CD4-positive, alpha-beta T cell (primary cell): ENCODE measurements at regions not wholly inside any gene's neighbourhood (a gene's known extent, or its start where the extent isn't known, plus 50 kb on each side); places are given as distances from the start of the nearest gene placed in this dataset.

Experiments
- ATAC-seq: fragments of 200-7000 bp; cut with Tn5 transposase; one replicate; pipeline ENCODE4 v1.10.0; 2022; ENCODE audit warnings: mild to moderate bottlenecking; ENCODE audit not compliant: poor library complexity
- CTCF ChIA-PET: fragments of 350-600 bp; sonication (Branson Sonifier 250); formaldehyde crosslinking; loops from one replicate; lab custom pipeline; 2021; ENCODE audit warnings: antibody characterized with exemption, inconsistent platforms; lab: Charles Lee
- POLR2A ChIA-PET: fragments of 350-600 bp; sonication (Branson Sonifier 250); formaldehyde crosslinking; loops from one replicate; lab custom pipeline; 2021; ENCODE audit warnings: antibody characterized with exemption, inconsistent platforms; lab: Charles Lee
- DNase-seq, 14 experiments: peaks; one replicate each; pipeline ENCODE4 v3.0.0-alpha.2; 2013 to 2020; ENCODE audit warnings: mixed read lengths in 2 of 14
- H3K27ac ChIP-seq, 2 donors: one replicate each; pipeline versions ENCODE4 v1.5.1 to v1.7.0; 2013; ENCODE audit warnings: low read length in 2 of 2, low read depth in 1 of 2, mild to moderate bottlenecking in 1 of 2
- H3K27me3 ChIP-seq, 2 experiments: 1 replicate in 1 of 2; 2 replicates in 1 of 2; pipeline versions ENCODE4 v1.6.1 to v1.7.0; 2013; ENCODE audit warnings: low read length in 2 of 2, control low read depth in 1 of 2, mild to moderate bottlenecking in 1 of 2, moderate library complexity in 1 of 2; ENCODE audit not compliant: insufficient read depth in 2 of 2, control insufficient read depth in 1 of 2
- H3K36me3 ChIP-seq: one replicate; pipeline ENCODE4 v1.6.1; 2013; ENCODE audit warnings: low read length, control low read depth; ENCODE audit not compliant: insufficient read depth
- H3K4me1 ChIP-seq: one replicate; pipeline ENCODE4 v1.6.1; 2013; ENCODE audit warnings: low read length, control low read depth; ENCODE audit not compliant: insufficient read depth
- H3K4me3 ChIP-seq: one replicate; pipeline ENCODE4 v1.5.1; 2013; ENCODE audit warnings: mild to moderate bottlenecking, low read length, moderate library complexity
- H3K9me3 ChIP-seq, 2 experiments: 1 replicate in 1 of 2; 2 replicates in 1 of 2; pipeline versions ENCODE4 v1.6.1 to v1.7.0; 2013; ENCODE audit warnings: low read length in 2 of 2, mild to moderate bottlenecking in 2 of 2, control low read depth in 1 of 2, moderate library complexity in 1 of 2; ENCODE audit not compliant: control insufficient read depth in 1 of 2, insufficient read depth in 1 of 2
- H3K27ac Mint-ChIP-seq: one replicate; pipeline ENCODE4 v1.8.0; 2020; ENCODE audit warnings: mixed read lengths
- H3K27me3 Mint-ChIP-seq: one replicate; pipeline ENCODE4 v1.8.0; 2021; ENCODE audit warnings: mixed read lengths
- H3K36me3 Mint-ChIP-seq: one replicate; pipeline ENCODE4 v1.8.0; 2021; ENCODE audit warnings: low read depth, mixed read lengths
- H3K4me1 Mint-ChIP-seq: one replicate; pipeline ENCODE4 v1.8.0; 2021; ENCODE audit warnings: low read depth, mixed read lengths
- H3K4me3 Mint-ChIP-seq: one replicate; pipeline ENCODE4 v1.8.0; 2020; ENCODE audit warnings: mild to moderate bottlenecking, mixed read lengths
- H3K9me3 Mint-ChIP-seq: one replicate; pipeline ENCODE4 v1.8.0; 2020; ENCODE audit warnings: mixed read lengths
- CTCF ChIP-seq: fragments of 200-600 bp; IDR thresholded peaks from one replicate; pipeline ENCODE4 v1.8.0; 2022; ENCODE audit warnings: antibody characterized with exemption, mild to moderate bottlenecking
- intact Hi-C, 2 experiments: fragments of 100-400 bp; cut with DNase I in 1 of 2; cut with micrococcal nuclease in 1 of 2; formaldehyde crosslinking; loops; one replicate each; pipeline versions ENCODE4 v1.15.1 to v1.9.0; 2023 to 2025; cut with DNase I, micrococcal nuclease

- H3K27me3 Mint-ChIP-seq, result no peaks in the 10 kb centered on the region
- Histone ChIP-seq H3K27ac (no peak overlapping the region), H3K4me1 (no peaks in the 10 kb centered on the region), H3K9me3 (no peaks in the 10 kb centered on the region), H3K27me3 (no peaks in the 10 kb centered on the region), H3K4me3 (no peak overlapping the region), H3K36me3 (no peaks in the 10 kb centered on the region)
- TF ChIP-seq CTCF, result no peak
- H3K36me3 Mint-ChIP-seq, result no peaks in the 10 kb centered on the region
- ATAC-seq (no peak), DNase-seq (no peak)
- H3K4me1 Mint-ChIP-seq, result no peaks in the 10 kb centered on the region
- no peak overlapping the region for H3K4me3 Mint-ChIP-seq
- H3K9me3 Mint-ChIP-seq, result no peaks in the 10 kb centered on the region
- ChIA-PET CTCF (no interaction called here), POLR2A (no interaction called here)
- intact Hi-C loops, result no loop called here
- H3K27ac Mint-ChIP-seq, result no peak overlapping the region
Measured at GRCh38 chr3:102142379-102143060, 292.3 kb upstream of the ZPLD1 start.

DNA sequence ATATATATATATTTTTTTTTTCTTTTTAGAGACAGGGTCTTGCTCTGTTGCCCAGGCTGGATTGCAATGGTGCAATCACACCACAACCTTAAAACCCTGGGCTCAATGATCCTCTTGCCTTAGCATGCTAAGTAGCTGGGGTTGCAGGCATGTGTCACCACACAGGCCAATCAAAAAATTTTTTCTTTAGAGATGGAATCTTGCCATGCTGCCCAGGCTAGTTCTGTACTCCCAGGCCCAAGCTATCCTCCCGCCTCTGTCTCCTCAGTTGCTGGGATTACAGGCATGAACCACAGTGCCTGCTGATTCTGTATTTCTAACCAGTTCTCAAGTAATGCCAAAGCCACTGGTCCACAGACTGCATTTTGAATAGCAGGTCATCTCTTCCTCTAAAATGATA lies 291.3 kb upstream of the ZPLD1 start:
- ChIA-PET CTCF (no interaction called here), POLR2A (no interaction called here)
- no peak overlapping the region for H3K27ac Mint-ChIP-seq
- no peaks in the 10 kb centered on the region for H3K27me3 ChIP-seq
- no peak for ATAC-seq
- TF ChIP-seq CTCF, result no peak
- peaks cover 3% of the 10 kb centered on the region for H3K4me1 Mint-ChIP-seq
- H3K36me3 Mint-ChIP-seq, result no peaks in the 10 kb centered on the region
- H3K4me1 ChIP-seq, result no peaks in the 10 kb centered on the region
- no peak overlapping the region for H3K4me3 ChIP-seq
- intact Hi-C loops, result no loop called here
- no peaks in the 10 kb centered on the region for H3K27me3 Mint-ChIP-seq
- no peak overlapping the region for H3K4me3 Mint-ChIP-seq
- H3K27ac ChIP-seq, result no peak overlapping the region
- no peaks in the 10 kb centered on the region for H3K9me3 Mint-ChIP-seq
- no peaks in the 10 kb centered on the region for H3K9me3 ChIP-seq
- DNase-seq, result no peak
- no peaks in the 10 kb centered on the region for H3K36me3 ChIP-seq

GRCh38 chr3:102144063-102144462 lies 290.8 kb upstream of the ZPLD1 start:
- ATAC-seq (no peak), DNase-seq (no peak)
- H3K4me1 Mint-ChIP-seq, result peaks cover 4% of the 10 kb centered on the region
- TF ChIP-seq CTCF, result no peak
- no peak overlapping the region for H3K4me3 Mint-ChIP-seq
- H3K36me3 Mint-ChIP-seq, result no peaks in the 10 kb centered on the region
- H3K27ac Mint-ChIP-seq, result no peak overlapping the region
- H3K27me3 Mint-ChIP-seq, result no peaks in the 10 kb centered on the region
- H3K9me3 ChIP-seq, result no peaks in the 10 kb centered on the region
- ChIA-PET CTCF (no interaction called here), POLR2A (no interaction called here)
- no peak overlapping the region for H3K4me3 ChIP-seq
- H3K9me3 Mint-ChIP-seq, result no peaks in the 10 kb centered on the region
- no peaks in the 10 kb centered on the region for H3K36me3 ChIP-seq
- no peaks in the 10 kb centered on the region for H3K27me3 ChIP-seq
- H3K4me1 ChIP-seq, result no peaks in the 10 kb centered on the region
- intact Hi-C loops, result no loop called here
- no peak overlapping the region for H3K27ac ChIP-seq
